Upper lobe of left lung (tissue), 4 donors: ENCODE measurements at regions not wholly inside any gene's neighbourhood (a gene's known extent, or its start where the extent isn't known, plus 50 kb on each side); places are given as distances from the start of the nearest gene placed in this dataset.

Source experiments
- CTCF ChIP-seq, 6 experiments: fragments of 450-650 bp in 4 of 6; fragments of 200-600 bp in 2 of 6; sonication (generic) in 2 of 6; IDR thresholded peaks; one replicate each; pipeline ENCODE4 v1.5.1; 2016 to 2019; ENCODE audit warnings: antibody characterized with exemption in 6 of 6
- EP300 ChIP-seq, 4 donors: sonication (generic); formaldehyde crosslinking; IDR thresholded peaks; one replicate each; pipeline ENCODE4 v1.5.1; 2017; ENCODE audit warnings: antibody characterized with exemption in 4 of 4, control low read depth in 2 of 4
- POLR2A ChIP-seq, 4 donors: fragments of 450-650 bp; IDR thresholded peaks; one replicate each; pipeline ENCODE4 v1.5.1; 2016 to 2017; ENCODE audit warnings: antibody characterized with exemption in 4 of 4, mild to moderate bottlenecking in 2 of 4

- TF ChIP-seq CTCF (IDR thresholded peaks at IDR 0.05) = no peak
- TF ChIP-seq POLR2A (IDR thresholded peaks at IDR 0.05) = no peak
- TF ChIP-seq EP300 (IDR thresholded peaks at IDR 0.05) = no peak
Measured at GRCh38 chr13:106322628-106323027, 212.8 kb downstream of the EFNB2 start.
